CD4-positive, alpha-beta T cell (primary cell): ENCODE measurements at regions not wholly inside any gene's neighbourhood (a gene's known extent, or its start where the extent isn't known, plus 50 kb on each side); places are given as distances from the start of the nearest gene placed in this dataset.

ENCODE experiments used
- ATAC-seq: fragments of 200-7000 bp; cut with Tn5 transposase; one replicate; pipeline ENCODE4 v1.10.0; 2022; ENCODE audit warnings: mild to moderate bottlenecking; ENCODE audit not compliant: poor library complexity
- CTCF ChIA-PET: fragments of 350-600 bp; sonication (Branson Sonifier 250); formaldehyde crosslinking; loops from one replicate; lab custom pipeline; 2021; ENCODE audit warnings: antibody characterized with exemption, inconsistent platforms; lab: Charles Lee
- POLR2A ChIA-PET: fragments of 350-600 bp; sonication (Branson Sonifier 250); formaldehyde crosslinking; loops from one replicate; lab custom pipeline; 2021; ENCODE audit warnings: antibody characterized with exemption, inconsistent platforms; lab: Charles Lee
- DNase-seq, 14 experiments: peaks; one replicate each; pipeline ENCODE4 v3.0.0-alpha.2; 2013 to 2020; ENCODE audit warnings: mixed read lengths in 2 of 14
- H3K27ac ChIP-seq, 2 donors: one replicate each; pipeline versions ENCODE4 v1.5.1 to v1.7.0; 2013; ENCODE audit warnings: low read length in 2 of 2, low read depth in 1 of 2, mild to moderate bottlenecking in 1 of 2
- H3K27me3 ChIP-seq, 2 experiments: 1 replicate in 1 of 2; 2 replicates in 1 of 2; pipeline versions ENCODE4 v1.6.1 to v1.7.0; 2013; ENCODE audit warnings: low read length in 2 of 2, control low read depth in 1 of 2, mild to moderate bottlenecking in 1 of 2, moderate library complexity in 1 of 2; ENCODE audit not compliant: insufficient read depth in 2 of 2, control insufficient read depth in 1 of 2
- H3K36me3 ChIP-seq: one replicate; pipeline ENCODE4 v1.6.1; 2013; ENCODE audit warnings: low read length, control low read depth; ENCODE audit not compliant: insufficient read depth
- H3K4me1 ChIP-seq: one replicate; pipeline ENCODE4 v1.6.1; 2013; ENCODE audit warnings: low read length, control low read depth; ENCODE audit not compliant: insufficient read depth
- H3K4me3 ChIP-seq: one replicate; pipeline ENCODE4 v1.5.1; 2013; ENCODE audit warnings: mild to moderate bottlenecking, low read length, moderate library complexity
- H3K9me3 ChIP-seq, 2 experiments: 1 replicate in 1 of 2; 2 replicates in 1 of 2; pipeline versions ENCODE4 v1.6.1 to v1.7.0; 2013; ENCODE audit warnings: low read length in 2 of 2, mild to moderate bottlenecking in 2 of 2, control low read depth in 1 of 2, moderate library complexity in 1 of 2; ENCODE audit not compliant: control insufficient read depth in 1 of 2, insufficient read depth in 1 of 2
- H3K27ac Mint-ChIP-seq: one replicate; pipeline ENCODE4 v1.8.0; 2020; ENCODE audit warnings: mixed read lengths
- H3K27me3 Mint-ChIP-seq: one replicate; pipeline ENCODE4 v1.8.0; 2021; ENCODE audit warnings: mixed read lengths
- H3K36me3 Mint-ChIP-seq: one replicate; pipeline ENCODE4 v1.8.0; 2021; ENCODE audit warnings: low read depth, mixed read lengths
- H3K4me1 Mint-ChIP-seq: one replicate; pipeline ENCODE4 v1.8.0; 2021; ENCODE audit warnings: low read depth, mixed read lengths
- H3K4me3 Mint-ChIP-seq: one replicate; pipeline ENCODE4 v1.8.0; 2020; ENCODE audit warnings: mild to moderate bottlenecking, mixed read lengths
- H3K9me3 Mint-ChIP-seq: one replicate; pipeline ENCODE4 v1.8.0; 2020; ENCODE audit warnings: mixed read lengths
- CTCF ChIP-seq: fragments of 200-600 bp; IDR thresholded peaks from one replicate; pipeline ENCODE4 v1.8.0; 2022; ENCODE audit warnings: antibody characterized with exemption, mild to moderate bottlenecking
- intact Hi-C, 2 experiments: fragments of 100-400 bp; cut with DNase I in 1 of 2; cut with micrococcal nuclease in 1 of 2; formaldehyde crosslinking; loops; one replicate each; pipeline versions ENCODE4 v1.15.1 to v1.9.0; 2023 to 2025; cut with DNase I, micrococcal nuclease

- Mint-ChIP-seq H3K27me3 (no peaks in the 10 kb centered on the region), H3K27ac (no peak overlapping the region), H3K4me1 (no peaks in the 10 kb centered on the region), H3K4me3 (no peak overlapping the region), H3K36me3 (no peaks in the 10 kb centered on the region), H3K9me3 (peaks cover 10% of the 10 kb centered on the region)
- ChIA-PET CTCF (no interaction called here), POLR2A (no interaction called here)
- H3K27ac ChIP-seq = no peak overlapping the region
- H3K27me3 ChIP-seq = no peaks in the 10 kb centered on the region
- TF ChIP-seq CTCF = no peak
- intact Hi-C loops = no loop called here
- no peaks in the 10 kb centered on the region for H3K36me3 ChIP-seq
- H3K4me1 ChIP-seq = no peaks in the 10 kb centered on the region
- H3K9me3 ChIP-seq = no peaks in the 10 kb centered on the region
- no peak overlapping the region for H3K4me3 ChIP-seq
- DNase-seq = no peak
- ATAC-seq = no peak
Measured at GRCh38 chr5:15334551-15335266, 165.3 kb upstream of the FBXL7 start.

DNA sequence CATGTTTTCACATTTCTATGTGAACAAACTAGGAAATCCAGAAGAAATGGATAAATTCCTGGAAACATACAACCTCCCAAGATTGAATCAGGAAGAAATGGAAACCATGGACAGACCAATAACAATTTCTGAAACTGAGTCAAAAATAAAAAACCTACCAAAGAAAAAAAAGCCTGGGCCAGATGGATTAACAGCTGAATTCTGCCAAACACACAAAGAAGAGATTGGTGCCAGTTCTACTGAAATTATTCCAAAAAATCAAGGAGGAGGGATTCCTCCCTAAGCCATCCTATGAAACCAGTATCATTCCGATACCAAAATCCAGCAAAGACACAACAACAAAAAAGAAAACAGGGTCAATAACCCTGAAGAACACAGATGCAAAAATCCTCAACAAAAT lies 166.9 kb upstream of the FBXL7 start:
- intact Hi-C loops = no loop called here

GRCh38 chr5:15326932-15327331 lies 173.0 kb upstream of the FBXL7 start:
- DNase-seq = no peak
- TF ChIP-seq CTCF = no peak
- Mint-ChIP-seq H3K27ac (no peak overlapping the region), H3K4me1 (no peaks in the 10 kb centered on the region), H3K4me3 (no peak overlapping the region), H3K36me3 (no peaks in the 10 kb centered on the region), H3K9me3 (peaks cover 6% of the 10 kb centered on the region), H3K27me3 (no peaks in the 10 kb centered on the region)
- ATAC-seq = no peak
- Histone ChIP-seq H3K27me3 (no peaks in the 10 kb centered on the region), H3K27ac (no peak overlapping the region), H3K9me3 (no peaks in the 10 kb centered on the region), H3K4me3 (no peak overlapping the region), H3K36me3 (no peaks in the 10 kb centered on the region), H3K4me1 (no peaks in the 10 kb centered on the region)
- intact Hi-C loops = no loop called here
- POLR2A ChIA-PET = no interaction called here
- CTCF ChIA-PET = no interaction called here

More for the DNA sequence above, 166.9 kb upstream of the FBXL7 start:
- DNase-seq (no peak), ATAC-seq (no peak)
- CTCF ChIA-PET = no interaction called here
- H3K9me3 Mint-ChIP-seq = peaks cover 9% of the 10 kb centered on the region
- Histone ChIP-seq H3K36me3 (no peaks in the 10 kb centered on the region), H3K4me1 (no peaks in the 10 kb centered on the region), H3K27me3 (no peaks in the 10 kb centered on the region), H3K4me3 (no peak overlapping the region), H3K27ac (no peak overlapping the region), H3K9me3 (no peaks in the 10 kb centered on the region)
- POLR2A ChIA-PET = interaction anchor here (0.6 kb wide), 1 partner anchor 63 kb away, joined by 3 read pairs; no protein-coding TSS in a partner anchor
- no peak overlapping the region for H3K27ac Mint-ChIP-seq
- no peak for TF ChIP-seq CTCF
- no peaks in the 10 kb centered on the region for H3K27me3 Mint-ChIP-seq
- no peaks in the 10 kb centered on the region for H3K4me1 Mint-ChIP-seq
- H3K4me3 Mint-ChIP-seq = no peak overlapping the region
- H3K36me3 Mint-ChIP-seq = no peaks in the 10 kb centered on the region
